H54 (cell line): ENCODE measurements at regions not wholly inside any gene's neighbourhood (a gene's known extent, or its start where the extent isn't known, plus 50 kb on each side); places are given as distances from the start of the nearest gene placed in this dataset.
"Not testable (repeated sequence)": the region's sequence is repeated elsewhere in the genome, so short reads cannot be mapped to it uniquely, and the experiment has no call there.

Experiments
- DNase-seq: peaks from one replicate; pipeline ENCODE4 v3.0.0; 2011; ENCODE audit warnings: low spot score, mixed read lengths; ENCODE audit not compliant: insufficient read length
- FAIRE-seq: peaks from 3 replicates; lab custom pipeline; 2011; peaks lifted over from hg19 to GRCh38; lab: Jason Lieb, UNC

- DNase-seq, FAIRE-seq: not testable (repeated sequence)
These were observed 293.6 kb downstream of the SPATA31A1 start for GRCh38 chr9:39649029-39649428.

GRCh38 chr9:39656960-39657603, 301.6 kb downstream of the SPATA31A1 start:
- not testable (repeated sequence) for FAIRE-seq, DNase-seq

GRCh38 chr9:39663020-39663419, 307.6 kb downstream of the SPATA31A1 start:
- not testable (repeated sequence) for DNase-seq, FAIRE-seq

GRCh38 chr9:39663713-39664112, 308.2 kb downstream of the SPATA31A1 start:
- not testable (repeated sequence) for FAIRE-seq, DNase-seq

- not testable (repeated sequence) for FAIRE-seq, DNase-seq
These were observed 309.6 kb downstream of the SPATA31A1 start for GRCh38 chr9:39665020-39665419.

GRCh38 chr9:39674437-39675210, 319.2 kb downstream of the SPATA31A1 start:
- DNase-seq, FAIRE-seq: not testable (repeated sequence)

GRCh38 chr9:39675211-39675553, 319.7 kb downstream of the SPATA31A1 start:
- not testable (repeated sequence) for FAIRE-seq, DNase-seq

GRCh38 chr9:39678534-39679263, 323.2 kb downstream of the SPATA31A1 start:
- not testable (repeated sequence) for FAIRE-seq, DNase-seq

- FAIRE-seq, DNase-seq: not testable (repeated sequence)
These were observed 325.4 kb downstream of the SPATA31A1 start for GRCh38 chr9:39680694-39681401.

- not testable (repeated sequence) for FAIRE-seq, DNase-seq
These were observed 373.4 kb downstream of the SPATA31A1 start for GRCh38 chr9:39728862-39729261.

- not testable (repeated sequence) for FAIRE-seq, DNase-seq
These were observed 389.4 kb downstream of the SPATA31A1 start for GRCh38 chr9:39744898-39745297.

- FAIRE-seq, DNase-seq: not testable (repeated sequence)
These were observed 420.1 kb downstream of the SPATA31A1 start for GRCh38 chr9:39775570-39775969.

GRCh38 chr9:39791356-39791755, 435.9 kb downstream of the SPATA31A1 start:
- FAIRE-seq: peak; percentile 100
- not testable (repeated sequence) for DNase-seq

- not testable (repeated sequence) for FAIRE-seq, DNase-seq
These were observed 442.5 kb downstream of the SPATA31A1 start for GRCh38 chr9:39797935-39798334.

- not testable (repeated sequence) for DNase-seq, FAIRE-seq
These were observed 443.8 kb downstream of the SPATA31A1 start for GRCh38 chr9:39799252-39799651.

GRCh38 chr9:39802561-39802960, 447.1 kb downstream of the SPATA31A1 start:
- FAIRE-seq: not testable (repeated sequence)

GRCh38 chr9:39809401-39810226, 454.1 kb downstream of the SPATA31A1 start:
- not testable (repeated sequence) for DNase-seq
- peak; percentile 23 for FAIRE-seq

More at GRCh38 chr9:39802561-39802960, 447.1 kb downstream of the SPATA31A1 start:
- DNase-seq: not testable (repeated sequence)

- FAIRE-seq, DNase-seq: not testable (repeated sequence)
These were observed 454.9 kb downstream of the SPATA31A1 start for GRCh38 chr9:39810401-39810800.

GRCh38 chr9:39811615-39812014, 456.1 kb downstream of the SPATA31A1 start:
- not testable (repeated sequence) for DNase-seq, FAIRE-seq
